Astrocyte of the cerebellum (primary cell): ENCODE measurements at regions not wholly inside any gene's neighbourhood (a gene's known extent, or its start where the extent isn't known, plus 50 kb on each side); places are given as distances from the start of the nearest gene placed in this dataset.

Experiments
- DNase-seq: peaks from one replicate; pipeline ENCODE4 v3.0.0-alpha.2; 2011; ENCODE audit warnings: low read depth
- H3K4me3 ChIP-seq: 2 replicates; pipeline ENCODE4 v1.5.1; 2011; ENCODE audit warnings: mild to moderate bottlenecking, low read depth, low read length, moderate library complexity
- CTCF ChIP-seq: IDR thresholded peaks from 2 replicates; pipeline ENCODE4 v1.5.1; 2012; ENCODE audit warnings: low read length, low read depth, moderate library complexity, mild to moderate bottlenecking; ENCODE audit errors: missing control alignments
- in situ Hi-C: cut with HindIII; loops from 2 replicates; pipeline ENCODE4 v1.10.0; 2017; ENCODE audit warnings: low sequenced_read_pairs

DNA sequence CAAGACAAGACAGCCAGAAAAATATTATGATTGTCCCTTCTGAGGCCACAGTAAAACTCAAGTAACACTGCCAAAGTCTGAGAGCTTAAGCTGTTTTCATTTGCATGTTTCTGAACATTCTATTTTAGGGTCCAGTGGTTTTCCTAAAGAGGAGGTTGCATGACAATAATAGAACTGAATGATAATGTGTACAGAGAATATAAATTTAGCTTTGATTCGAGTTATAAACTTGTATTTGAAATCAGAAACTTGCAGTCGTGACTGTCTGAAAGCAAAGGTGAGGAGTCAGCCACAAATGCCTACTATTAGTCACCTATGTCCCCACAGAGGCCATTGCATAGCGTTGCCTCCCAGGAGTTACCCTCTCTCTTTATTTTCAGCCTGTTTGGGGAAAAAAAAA lies 363.1 kb upstream of the ADGRL2 start:
- no peak for TF ChIP-seq CTCF
- in situ Hi-C loops: no loop called here
- no peak for DNase-seq
- no peak overlapping the region for H3K4me3 ChIP-seq

GRCh38 chr1:81437213-81437612 lies 363.5 kb upstream of the ADGRL2 start:
- TF ChIP-seq CTCF: no peak
- in situ Hi-C loops: no loop called here
- DNase-seq: no peak
- no peak overlapping the region for H3K4me3 ChIP-seq

DNA sequence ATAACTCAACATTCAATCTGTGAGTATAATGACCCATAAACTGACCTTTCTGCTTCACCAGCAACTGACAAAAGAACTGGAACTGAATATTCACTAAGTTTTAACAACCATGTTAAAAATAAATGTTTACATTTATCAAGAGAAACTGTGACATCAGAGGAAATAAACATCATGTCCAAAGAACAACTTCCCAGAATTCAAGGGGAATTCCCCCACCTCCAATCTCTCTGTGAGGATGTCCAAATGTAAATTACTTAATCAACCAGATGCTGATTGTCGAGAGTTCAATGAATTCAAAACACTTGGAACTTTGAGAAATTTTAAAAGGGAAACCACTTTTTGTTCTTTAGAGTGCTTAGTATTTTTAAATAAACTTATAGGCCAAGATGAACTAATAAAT lies 365.6 kb upstream of the ADGRL2 start:
- in situ Hi-C loops: no loop called here
- no peak for DNase-seq
- no peak overlapping the region for H3K4me3 ChIP-seq
- TF ChIP-seq CTCF: no peak

DNA sequence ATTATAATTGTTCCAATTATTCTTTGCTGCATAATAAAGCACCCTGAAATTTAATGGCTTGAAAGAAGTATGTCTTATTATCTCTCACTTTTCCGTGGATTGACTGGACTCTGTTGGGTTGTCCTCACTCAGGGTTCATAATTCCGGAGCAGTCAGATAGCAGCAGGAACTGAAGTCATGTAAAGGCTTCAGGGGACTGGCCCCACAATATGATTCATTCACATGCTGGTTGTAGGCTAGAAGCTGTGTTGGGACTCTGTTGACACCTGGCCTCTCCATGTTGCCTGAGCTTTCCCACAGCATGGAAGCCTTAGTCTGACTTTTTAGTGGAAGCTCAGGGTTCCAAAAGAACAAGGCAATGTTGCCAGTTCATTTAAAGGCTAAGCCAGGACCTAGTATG lies 367.1 kb upstream of the ADGRL2 start:
- no peak overlapping the region for H3K4me3 ChIP-seq
- no peak for DNase-seq
- no peak for TF ChIP-seq CTCF
- in situ Hi-C loops: no loop called here

- TF ChIP-seq CTCF: no peak
- in situ Hi-C loops: no loop called here
- no peak for DNase-seq
- H3K4me3 ChIP-seq: no peak overlapping the region
Measured at GRCh38 chr1:81432654-81433109, 368.1 kb upstream of the ADGRL2 start.

DNA sequence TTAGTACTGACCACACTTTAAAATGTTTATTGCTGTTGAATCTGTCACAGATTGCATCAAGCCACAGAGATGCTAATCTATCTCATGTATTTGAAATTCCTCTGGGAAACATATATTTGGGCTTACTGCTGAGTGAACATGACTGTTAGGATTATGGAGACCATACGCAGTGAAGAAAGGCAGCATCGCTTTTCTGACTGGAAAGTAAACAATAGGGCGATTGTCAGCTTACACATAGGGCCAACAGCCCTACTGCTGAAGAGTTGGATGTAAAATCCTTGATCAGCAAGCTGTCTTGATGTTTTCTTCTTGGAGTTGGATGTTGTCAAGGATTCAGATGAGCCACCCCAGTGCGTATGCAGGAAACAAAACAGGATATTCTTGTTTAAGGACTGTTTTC lies 368.7 kb upstream of the ADGRL2 start:
- in situ Hi-C loops: no loop called here
- DNase-seq: no peak
- TF ChIP-seq CTCF: no peak
- H3K4me3 ChIP-seq: no peak overlapping the region

- no peak for TF ChIP-seq CTCF
- in situ Hi-C loops: no loop called here
- H3K4me3 ChIP-seq: no peak overlapping the region
- no peak for DNase-seq
Measured at GRCh38 chr1:81431624-81432000, 369.1 kb upstream of the ADGRL2 start.
